BLaER1 (cell line): ENCODE measurements at regions not wholly inside any gene's neighbourhood (a gene's known extent, or its start where the extent isn't known, plus 50 kb on each side); places are given as distances from the start of the nearest gene placed in this dataset.

Experiments
- H3K27ac ChIP-seq: shearing (Covaris generic); formaldehyde crosslinking; 2 replicates; pipeline ENCODE4 v1.8.1; 2022
- H3K27me3 ChIP-seq: shearing (Covaris generic); formaldehyde crosslinking; 2 replicates; pipeline ENCODE4 v1.8.1; 2022
- H3K36me3 ChIP-seq: shearing (Covaris generic); formaldehyde crosslinking; 2 replicates; pipeline ENCODE4 v1.8.1; 2022
- H3K4me1 ChIP-seq: shearing (Covaris generic); formaldehyde crosslinking; 2 replicates; pipeline ENCODE4 v1.8.1; 2022
- H3K4me2 ChIP-seq: shearing (Covaris generic); formaldehyde crosslinking; 2 replicates; pipeline ENCODE4 v1.8.1; 2022
- H3K4me3 ChIP-seq: shearing (Covaris generic); formaldehyde crosslinking; 2 replicates; pipeline ENCODE4 v1.8.1; 2022
- H3K9ac ChIP-seq: shearing (Covaris generic); formaldehyde crosslinking; 2 replicates; pipeline ENCODE4 v1.8.1; 2022
- H3K9me3 ChIP-seq: shearing (Covaris generic); formaldehyde crosslinking; 2 replicates; pipeline ENCODE4 v1.8.1; 2022
- H4K20me1 ChIP-seq: shearing (Covaris generic); formaldehyde crosslinking; 2 replicates; pipeline ENCODE4 v1.8.1; 2022
- Cebpa-rat ChIP-seq: shearing (Covaris generic); IDR thresholded peaks from 2 replicates; pipeline ENCODE4 v1.8.1; 2022

DNA sequence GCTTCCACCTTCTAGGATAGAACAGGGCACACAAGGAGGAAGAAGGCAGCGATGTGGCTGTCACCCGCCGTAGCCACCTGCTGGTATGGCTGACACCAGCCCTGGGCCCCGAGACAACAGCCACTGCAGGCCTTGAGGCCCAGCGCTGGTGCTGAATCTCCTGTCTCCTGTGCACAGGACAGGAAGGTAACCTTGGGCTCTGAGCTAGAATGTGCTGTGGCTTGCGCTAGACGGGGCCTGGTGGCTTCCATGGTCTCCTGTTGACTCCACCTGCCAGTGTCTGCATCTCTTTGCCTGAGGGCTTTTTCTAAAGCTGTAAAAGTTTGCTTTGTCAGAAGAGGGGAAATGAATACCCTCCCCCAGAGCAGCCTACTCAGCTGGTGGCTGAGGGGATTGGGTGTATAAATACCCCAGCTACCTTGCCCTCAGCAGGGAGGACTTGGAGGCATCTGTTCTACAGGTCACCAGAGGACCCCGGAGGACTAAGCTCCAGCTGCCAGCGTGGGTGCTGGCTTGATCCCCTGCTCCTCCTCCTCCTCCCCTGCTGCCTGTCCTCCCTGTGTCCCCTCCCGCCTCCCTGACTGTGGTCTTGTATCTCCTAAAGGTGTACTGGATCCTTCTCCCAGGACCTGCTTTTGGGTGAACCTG, 76.1 kb upstream of the SDK2 start:
- H3K4me3 ChIP-seq = no peak overlapping the region
- H3K27me3 ChIP-seq = no peaks in the 10 kb centered on the region
- no peak overlapping the region for H3K9ac ChIP-seq
- no peaks in the 10 kb centered on the region for H3K9me3 ChIP-seq
- H4K20me1 ChIP-seq = no peaks in the 10 kb centered on the region
- peak overlapping the region; percentile 76 for H3K4me2 ChIP-seq
- no peaks in the 10 kb centered on the region for H3K36me3 ChIP-seq
- peak overlapping the region; percentile 38; the same call in 1 of the 2 replicates for H3K27ac ChIP-seq
- no peak for TF ChIP-seq Cebpa-rat
- H3K4me1 ChIP-seq = peaks cover 46% of the 10 kb centered on the region

DNA sequence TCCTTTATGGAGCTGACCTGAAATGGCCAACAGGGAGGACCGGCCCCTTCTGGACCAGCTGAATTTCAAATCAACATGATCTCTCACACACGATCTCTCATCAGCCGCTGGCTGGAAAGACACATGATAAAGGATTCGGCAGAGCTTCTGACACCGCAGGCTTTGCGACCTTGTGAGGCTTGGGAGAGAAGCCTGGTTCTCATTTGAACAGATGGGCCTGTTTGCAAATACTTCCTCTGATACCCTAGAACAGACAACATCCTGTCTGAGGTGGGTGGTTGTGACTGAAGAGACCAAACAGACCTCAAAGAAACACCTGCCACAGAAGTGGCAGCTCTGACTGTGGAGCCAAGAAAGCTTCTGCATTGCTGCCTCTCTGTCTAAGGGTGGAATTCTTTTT, 77.9 kb upstream of the SDK2 start:
- no peaks in the 10 kb centered on the region for H3K27me3 ChIP-seq
- H3K4me2 ChIP-seq = peak overlapping the region; percentile 44
- TF ChIP-seq Cebpa-rat = no peak
- no peaks in the 10 kb centered on the region for H3K36me3 ChIP-seq
- no peaks in the 10 kb centered on the region for H3K9me3 ChIP-seq
- no peaks in the 10 kb centered on the region for H4K20me1 ChIP-seq
- no peak overlapping the region for H3K4me3 ChIP-seq
- no peak overlapping the region for H3K27ac ChIP-seq
- H3K9ac ChIP-seq = no peak overlapping the region
- H3K4me1 ChIP-seq = peaks cover 39% of the 10 kb centered on the region

DNA sequence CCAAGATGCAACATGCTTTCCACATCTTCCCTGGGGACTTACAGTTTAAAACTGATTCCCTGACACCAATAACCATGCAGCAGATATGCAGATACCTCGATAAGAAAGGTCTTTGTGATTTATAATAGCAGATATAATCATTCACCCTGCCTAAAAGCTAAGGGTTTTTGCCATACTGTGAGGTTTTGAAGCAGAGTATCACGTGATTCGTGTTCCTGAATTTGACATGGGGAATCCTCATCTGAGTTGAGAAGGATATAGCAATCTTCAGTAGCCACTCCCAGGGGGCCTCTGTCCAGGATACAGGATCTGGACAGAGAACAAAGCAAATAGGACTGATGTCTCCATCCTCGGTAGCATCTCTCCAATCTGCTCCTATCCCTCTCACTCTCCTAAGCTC, 79.1 kb upstream of the SDK2 start:
- H3K9ac ChIP-seq = no peak overlapping the region
- no peaks in the 10 kb centered on the region for H3K9me3 ChIP-seq
- no peak overlapping the region for H3K4me3 ChIP-seq
- no peaks in the 10 kb centered on the region for H3K36me3 ChIP-seq
- H3K4me1 ChIP-seq = peaks cover 37% of the 10 kb centered on the region
- no peaks in the 10 kb centered on the region for H3K27me3 ChIP-seq
- no peaks in the 10 kb centered on the region for H4K20me1 ChIP-seq
- H3K27ac ChIP-seq = no peak overlapping the region
- no peak for TF ChIP-seq Cebpa-rat
- H3K4me2 ChIP-seq = no peak overlapping the region

DNA sequence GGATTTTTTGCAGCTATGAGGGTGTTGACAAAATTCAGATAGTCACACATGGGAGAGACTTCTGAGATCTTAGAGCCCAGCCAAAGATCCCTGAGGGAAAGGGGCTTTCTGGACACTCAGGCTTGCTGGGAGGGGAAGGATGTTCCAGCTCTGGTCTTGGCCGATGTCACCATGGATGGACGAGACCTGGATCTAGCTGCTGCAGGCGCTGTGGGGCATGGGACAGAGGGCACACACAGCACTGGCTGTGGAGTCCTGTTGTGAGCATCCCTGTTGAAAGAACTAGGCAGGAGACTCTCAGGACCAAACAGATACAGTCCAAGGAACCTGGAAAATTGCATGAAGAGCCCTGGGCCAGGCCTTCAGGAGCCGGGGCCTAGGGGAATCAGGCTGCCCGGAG, 80.1 kb upstream of the SDK2 start:
- Histone ChIP-seq H3K9me3 (no peaks in the 10 kb centered on the region), H3K4me1 (peaks cover 26% of the 10 kb centered on the region), H4K20me1 (no peaks in the 10 kb centered on the region), H3K4me3 (no peak overlapping the region), H3K27me3 (no peaks in the 10 kb centered on the region), H3K36me3 (no peaks in the 10 kb centered on the region), H3K27ac (no peak overlapping the region), H3K4me2 (no peak overlapping the region), H3K9ac (no peak overlapping the region)
- TF ChIP-seq Cebpa-rat = no peak

DNA sequence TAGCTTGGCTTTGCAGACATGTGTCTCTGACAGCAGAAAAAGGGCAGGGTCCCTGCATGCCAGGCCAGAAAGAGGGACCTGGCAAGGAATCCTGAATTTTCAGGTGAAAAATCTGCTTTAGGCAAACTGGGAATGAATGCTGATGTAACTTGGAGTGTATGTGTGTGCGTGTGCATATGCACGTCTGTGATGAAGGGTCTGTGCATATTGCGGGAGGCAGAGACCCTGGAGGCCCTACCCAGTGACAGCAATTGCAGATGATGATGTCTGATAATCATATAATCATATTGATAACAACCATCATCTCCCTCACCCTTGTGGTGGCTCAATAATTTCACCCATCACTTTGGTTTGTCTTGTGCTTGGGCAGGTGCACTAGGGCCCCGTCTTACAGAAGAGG, 80.7 kb upstream of the SDK2 start:
- Histone ChIP-seq H3K9me3 (no peaks in the 10 kb centered on the region), H3K4me3 (no peak overlapping the region), H3K9ac (no peak overlapping the region), H3K36me3 (no peaks in the 10 kb centered on the region), H4K20me1 (no peaks in the 10 kb centered on the region), H3K27me3 (no peaks in the 10 kb centered on the region), H3K4me1 (peaks cover 20% of the 10 kb centered on the region), H3K27ac (no peak overlapping the region), H3K4me2 (no peak overlapping the region)
- no peak for TF ChIP-seq Cebpa-rat

DNA sequence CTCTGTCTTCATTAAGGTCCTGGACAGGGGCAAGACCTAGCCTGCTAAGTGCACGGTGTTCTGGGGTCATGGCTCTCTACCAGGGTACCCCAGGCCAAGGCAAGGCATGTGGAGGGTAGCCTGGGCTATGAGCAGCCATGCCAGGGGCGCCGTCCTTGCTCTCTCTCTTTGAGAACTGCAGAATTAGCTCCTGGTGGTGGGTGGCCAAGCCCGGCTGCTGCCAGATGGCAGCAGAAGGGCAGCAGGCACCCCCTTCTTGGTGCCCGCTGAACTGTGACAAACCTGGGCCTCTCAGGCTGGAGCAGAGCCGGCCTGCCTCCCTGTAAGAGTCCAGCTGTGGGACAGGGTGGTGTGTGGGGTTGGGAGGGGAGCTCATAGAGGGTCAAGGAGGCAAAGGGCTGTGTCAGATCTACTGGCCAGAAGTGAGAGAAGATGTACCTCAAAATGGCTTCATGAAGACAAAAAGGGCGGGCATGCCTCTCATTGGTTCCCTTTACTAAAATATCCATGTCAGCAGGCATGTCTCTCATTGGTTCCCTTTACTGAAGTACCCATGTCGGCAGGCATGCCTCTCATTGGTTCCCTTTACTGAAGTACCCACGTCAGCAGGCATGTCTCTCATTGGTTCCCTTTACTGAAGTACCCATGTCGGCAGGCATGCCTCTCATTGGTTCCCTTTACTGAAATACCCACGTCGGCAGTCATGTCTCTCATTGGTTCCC, 81.7 kb upstream of the SDK2 start:
- Histone ChIP-seq H4K20me1 (no peaks in the 10 kb centered on the region), H3K4me2 (no peak overlapping the region), H3K27me3 (no peaks in the 10 kb centered on the region), H3K9ac (no peak overlapping the region), H3K9me3 (peaks cover 9% of the 10 kb centered on the region), H3K4me3 (no peak overlapping the region), H3K4me1 (peaks cover 14% of the 10 kb centered on the region), H3K27ac (no peak overlapping the region), H3K36me3 (no peaks in the 10 kb centered on the region)
- TF ChIP-seq Cebpa-rat = no peak

DNA sequence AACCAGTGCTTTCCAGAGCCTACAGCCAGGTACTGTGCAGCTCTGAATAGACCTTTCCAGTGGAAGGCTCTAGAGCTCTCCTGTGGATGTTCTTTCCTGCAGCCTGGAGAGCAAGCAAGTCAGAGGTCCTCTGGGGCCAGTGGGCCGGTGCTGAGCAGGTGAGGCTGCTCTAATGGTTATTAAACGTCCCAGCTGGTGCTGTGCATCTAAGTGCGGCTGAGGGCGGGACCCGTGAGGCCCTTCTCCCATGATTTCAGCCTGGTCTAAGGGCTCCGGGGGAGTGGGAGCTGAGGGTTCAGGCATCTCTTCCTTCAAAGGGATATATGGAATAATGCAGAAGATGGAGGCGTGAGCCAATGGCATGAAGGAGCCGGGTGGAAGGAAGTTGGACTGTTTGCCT, 83.7 kb upstream of the SDK2 start:
- H3K4me2 ChIP-seq = no peak overlapping the region
- no peak for TF ChIP-seq Cebpa-rat

DNA sequence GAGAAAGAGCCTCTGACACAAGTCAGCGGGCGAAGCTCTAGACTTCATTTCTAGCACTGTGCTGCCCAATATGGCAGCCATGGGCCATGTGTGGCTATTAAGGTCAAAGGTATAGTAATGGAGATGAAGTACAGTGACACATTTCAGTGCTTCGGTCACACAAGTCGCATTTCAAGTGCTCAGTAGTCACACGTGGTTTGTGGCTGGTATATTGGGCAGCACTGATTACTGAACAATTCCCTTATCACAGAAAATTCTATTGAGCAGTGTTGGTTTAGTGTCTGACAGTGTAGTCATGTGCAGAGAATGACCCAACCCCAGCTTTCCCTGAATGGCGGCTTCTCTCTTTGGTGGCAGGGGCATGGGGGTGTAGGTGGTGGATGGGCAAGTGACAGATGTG, 84.9 kb upstream of the SDK2 start:
- Histone ChIP-seq H3K4me2 (no peak overlapping the region), H4K20me1 (no peaks in the 10 kb centered on the region), H3K27me3 (no peaks in the 10 kb centered on the region), H3K36me3 (no peaks in the 10 kb centered on the region), H3K9ac (no peak overlapping the region), H3K4me3 (no peak overlapping the region), H3K27ac (no peak overlapping the region), H3K9me3 (peaks cover 16% of the 10 kb centered on the region), H3K4me1 (no peaks in the 10 kb centered on the region)
- TF ChIP-seq Cebpa-rat = no peak

More for the DNA sequence above, 83.7 kb upstream of the SDK2 start:
- Histone ChIP-seq H3K9ac (no peak overlapping the region), H3K36me3 (no peaks in the 10 kb centered on the region), H3K9me3 (peaks cover 16% of the 10 kb centered on the region), H3K4me1 (peaks cover under 1% of the 10 kb centered on the region; the same call in 1 of the 2 replicates), H3K27me3 (no peaks in the 10 kb centered on the region), H4K20me1 (no peaks in the 10 kb centered on the region), H3K27ac (no peak overlapping the region), H3K4me3 (no peak overlapping the region)

DNA sequence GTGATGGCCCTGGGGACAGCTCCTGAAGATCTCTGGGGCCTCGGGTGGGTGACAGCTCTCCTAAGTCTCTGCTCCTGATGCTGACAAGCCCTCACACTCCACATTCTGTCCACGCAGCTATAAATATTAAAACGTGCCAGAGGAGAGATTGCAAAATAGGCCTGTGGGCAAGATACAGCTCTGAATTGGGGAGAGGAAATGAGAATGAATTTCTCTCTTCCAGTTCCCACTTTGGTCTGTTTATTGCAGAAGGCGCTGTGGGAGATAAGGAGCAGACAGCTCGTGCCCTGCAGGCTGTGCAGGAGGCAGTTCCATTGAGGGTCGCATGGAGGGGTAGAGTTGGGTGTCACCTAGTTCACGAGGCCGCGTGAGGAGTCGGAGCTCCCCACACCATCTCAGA, 87.5 kb upstream of the SDK2 start:
- Histone ChIP-seq H3K27ac (no peak overlapping the region), H3K9me3 (peaks cover 16% of the 10 kb centered on the region), H3K9ac (no peak overlapping the region), H4K20me1 (no peaks in the 10 kb centered on the region), H3K4me1 (peaks cover 6% of the 10 kb centered on the region; the same call in 1 of the 2 replicates), H3K4me2 (no peak overlapping the region), H3K36me3 (no peaks in the 10 kb centered on the region), H3K27me3 (no peaks in the 10 kb centered on the region), H3K4me3 (no peak overlapping the region)
- TF ChIP-seq Cebpa-rat = no peak

DNA sequence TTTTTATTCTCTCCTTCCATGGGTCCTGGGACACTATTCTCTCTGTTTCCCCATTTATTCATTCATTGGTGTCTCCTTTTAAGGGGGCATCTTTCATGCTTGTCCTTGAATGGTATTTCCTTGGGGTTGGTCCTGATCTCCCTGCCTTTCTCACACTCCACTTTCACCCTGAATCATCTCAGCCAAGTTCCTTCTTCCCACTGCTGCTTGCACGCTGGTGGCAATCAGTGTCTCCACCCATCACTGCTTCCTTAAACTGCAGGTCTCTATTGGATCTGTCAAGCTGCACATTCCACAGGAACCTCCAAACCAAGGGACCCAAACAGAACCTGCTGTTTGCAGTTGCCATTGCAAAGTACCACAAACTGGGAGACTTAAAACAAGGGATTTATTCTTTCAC, 89.3 kb upstream of the SDK2 start:
- TF ChIP-seq Cebpa-rat = no peak
- H3K4me2 ChIP-seq = no peak overlapping the region
- H3K4me1 ChIP-seq = peaks cover 10% of the 10 kb centered on the region
- no peak overlapping the region for H3K27ac ChIP-seq
- H3K4me3 ChIP-seq = no peak overlapping the region
- no peak overlapping the region for H3K9ac ChIP-seq
- no peaks in the 10 kb centered on the region for H4K20me1 ChIP-seq
- peaks cover 16% of the 10 kb centered on the region for H3K9me3 ChIP-seq
- no peaks in the 10 kb centered on the region for H3K36me3 ChIP-seq
- no peaks in the 10 kb centered on the region for H3K27me3 ChIP-seq
